ENCODE measurements at regions not wholly inside any gene's neighbourhood (a gene's known extent, or its start where the extent isn't known, plus 50 kb on each side); places are given as distances from the start of the nearest gene placed in this dataset.

DNA sequence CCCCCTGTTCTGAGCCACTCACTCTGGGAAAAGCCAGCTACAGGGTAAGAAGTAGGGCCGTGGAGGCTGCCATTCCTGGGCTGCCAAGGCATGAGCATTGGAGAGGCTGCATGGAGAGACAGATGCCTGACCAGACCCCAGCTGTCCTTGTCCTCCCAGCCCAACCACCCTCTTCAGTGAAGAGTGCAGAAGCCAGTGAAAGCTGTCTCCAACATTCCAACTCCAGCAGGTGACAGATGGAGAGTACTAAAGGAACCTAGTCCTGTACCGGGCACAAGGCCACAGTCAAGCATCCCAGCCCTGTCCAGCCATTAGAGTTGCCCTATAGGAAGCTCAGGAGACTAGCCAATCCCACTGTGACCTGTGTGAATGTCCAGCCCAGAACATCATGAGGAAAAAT lies 165.1 kb downstream of the DIRAS2 start:
- no peak for ATAC-seq
- H3K27me3 ChIP-seq = peaks cover 0 to 7% (median 0%) of the 10 kb centered on the region in 7 donors
- 76 to 85% methylated on average over 2 of the region's 2 CpGs for WGBS, 2 donors
- no peaks in the 10 kb centered on the region for H3K9me3 ChIP-seq
- no peak for DNase-seq
- H3K27ac ChIP-seq = no peak overlapping the region
- H3K36me3 ChIP-seq = no peaks in the 10 kb centered on the region
- no peak overlapping the region for H3K4me3 ChIP-seq
- TF ChIP-seq, protein P1, sequence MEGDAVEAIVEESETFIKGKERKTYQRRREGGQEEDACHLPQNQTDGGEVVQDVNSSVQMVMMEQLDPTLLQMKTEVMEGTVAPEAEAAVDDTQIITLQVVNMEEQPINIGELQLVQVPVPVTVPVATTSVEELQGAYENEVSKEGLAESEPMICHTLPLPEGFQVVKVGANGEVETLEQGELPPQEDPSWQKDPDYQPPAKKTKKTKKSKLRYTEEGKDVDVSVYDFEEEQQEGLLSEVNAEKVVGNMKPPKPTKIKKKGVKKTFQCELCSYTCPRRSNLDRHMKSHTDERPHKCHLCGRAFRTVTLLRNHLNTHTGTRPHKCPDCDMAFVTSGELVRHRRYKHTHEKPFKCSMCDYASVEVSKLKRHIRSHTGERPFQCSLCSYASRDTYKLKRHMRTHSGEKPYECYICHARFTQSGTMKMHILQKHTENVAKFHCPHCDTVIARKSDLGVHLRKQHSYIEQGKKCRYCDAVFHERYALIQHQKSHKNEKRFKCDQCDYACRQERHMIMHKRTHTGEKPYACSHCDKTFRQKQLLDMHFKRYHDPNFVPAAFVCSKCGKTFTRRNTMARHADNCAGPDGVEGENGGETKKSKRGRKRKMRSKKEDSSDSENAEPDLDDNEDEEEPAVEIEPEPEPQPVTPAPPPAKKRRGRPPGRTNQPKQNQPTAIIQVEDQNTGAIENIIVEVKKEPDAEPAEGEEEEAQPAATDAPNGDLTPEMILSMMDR (IDR thresholded peaks at IDR 0.05) = no peak
- intact Hi-C loops (cut with DNase I) = no loop called here
- H3K4me1 ChIP-seq = no peaks in the 10 kb centered on the region

DNA sequence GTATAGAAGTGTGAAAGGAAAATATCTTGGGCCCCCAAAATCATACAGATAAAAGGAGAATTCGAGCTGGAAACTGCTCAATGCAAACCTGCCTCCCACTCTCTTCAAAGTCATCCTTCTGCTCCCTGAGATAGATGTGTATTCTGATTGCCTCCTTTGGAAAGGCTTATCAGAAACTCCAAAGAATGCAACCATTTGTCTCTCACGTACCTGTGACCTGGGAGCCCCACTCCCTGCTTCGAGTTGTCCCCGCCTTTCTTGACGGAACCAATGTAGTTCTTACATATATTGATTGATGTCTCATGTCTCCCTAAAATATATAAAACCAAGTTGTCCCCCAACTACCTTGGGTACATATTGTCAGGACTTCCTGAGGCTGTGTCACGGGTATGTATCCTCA lies 163.8 kb downstream of the DIRAS2 start:
- TF ChIP-seq, protein P1 (IDR thresholded peaks at IDR 0.05) = no peak
- no peak overlapping the region for H3K4me3 ChIP-seq
- intact Hi-C loops (cut with DNase I) = no loop called here
- H3K27me3 ChIP-seq = peaks cover 0 to 7% (median 0%) of the 10 kb centered on the region in 7 donors
- WGBS, 2 donors = 35 to 40% methylated on average over 6 of the region's 6 CpGs
- H3K4me1 ChIP-seq = no peaks in the 10 kb centered on the region
- H3K27ac ChIP-seq = no peak overlapping the region
- DNase-seq (no peak), ATAC-seq (no peak)
- no peaks in the 10 kb centered on the region for H3K36me3 ChIP-seq
- no peaks in the 10 kb centered on the region for H3K9me3 ChIP-seq

DNA sequence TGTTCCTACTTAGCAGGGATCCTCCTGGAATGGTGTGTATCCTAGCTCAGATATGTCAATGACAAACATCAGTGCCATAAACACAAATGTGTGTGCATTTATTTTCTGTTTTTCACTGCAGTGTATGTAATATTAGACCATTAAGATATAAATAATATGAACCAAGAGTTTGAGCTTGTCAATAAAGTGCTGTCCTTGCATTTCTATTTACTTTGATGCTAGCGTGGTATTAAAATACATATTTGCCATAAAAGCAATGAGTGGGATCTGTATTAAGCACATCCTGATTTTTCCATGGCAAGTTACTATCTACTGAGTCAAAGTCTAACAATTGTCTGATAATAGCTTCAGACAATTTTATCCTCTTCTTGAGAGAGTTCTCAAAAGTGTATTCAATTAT lies 157.6 kb downstream of the DIRAS2 start:
- ATAC-seq (no peak), DNase-seq (no peak)
- no peak overlapping the region for H3K4me3 ChIP-seq
- peaks cover 0 to 15% (median 7%) of the 10 kb centered on the region in 11 donors for H3K9me3 ChIP-seq
- intact Hi-C loops (cut with DNase I) = no loop called here
- no peaks in the 10 kb centered on the region for H3K27me3 ChIP-seq
- 82 to 94% methylated on average over 1 of the region's 1 CpG for WGBS, 2 donors
- H3K36me3 ChIP-seq = no peaks in the 10 kb centered on the region
- TF ChIP-seq, protein P1 (IDR thresholded peaks at IDR 0.05) = no peak
- H3K4me1 ChIP-seq = no peaks in the 10 kb centered on the region
- H3K27ac ChIP-seq = no peak overlapping the region

DNA sequence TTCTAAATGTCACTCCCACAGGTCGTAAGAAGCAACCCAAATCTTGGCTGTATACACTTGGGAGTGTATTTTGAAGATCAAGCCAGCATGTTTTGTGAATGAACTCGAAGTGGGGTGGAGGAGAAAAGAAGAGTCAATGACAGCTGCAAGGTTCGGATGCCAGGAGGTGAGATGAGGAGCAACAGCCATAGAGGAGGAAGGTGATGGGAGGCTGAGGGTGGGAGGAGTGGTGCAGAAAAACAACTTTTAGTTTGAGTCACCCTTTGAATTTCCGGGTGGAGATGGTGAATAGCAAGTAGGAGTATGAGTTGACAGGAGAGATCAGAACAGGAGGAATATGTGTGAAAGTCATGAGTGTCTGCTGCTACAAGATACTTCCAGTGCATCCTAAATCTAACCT lies 153.6 kb downstream of the DIRAS2 start:
- intact Hi-C loops (cut with DNase I) = no loop called here
- no peak overlapping the region for H3K4me3 ChIP-seq

More for the DNA sequence above, 153.6 kb downstream of the DIRAS2 start:
- DNase-seq = no peak
- H3K4me1 ChIP-seq = no peaks in the 10 kb centered on the region
- H3K9me3 ChIP-seq = peaks cover 0 to 24% (median 7%) of the 10 kb centered on the region in 11 donors
- TF ChIP-seq, protein P1 (IDR thresholded peaks at IDR 0.05) = no peak
- no peak overlapping the region for H3K27ac ChIP-seq
- peaks cover 0 to 4% (median 0%) of the 10 kb centered on the region in 7 donors for H3K27me3 ChIP-seq
- ATAC-seq = no peak
- 77 to 80% methylated on average over 4 of the region's 4 CpGs for WGBS, 2 donors
- H3K36me3 ChIP-seq = no peaks in the 10 kb centered on the region
